Epithelial cell of proximal tubule (primary cell): ENCODE measurements at regions not wholly inside any gene's neighbourhood (a gene's known extent, or its start where the extent isn't known, plus 50 kb on each side); places are given as distances from the start of the nearest gene placed in this dataset.

Source experiments
- DNase-seq: peaks from one replicate; pipeline ENCODE4 v3.0.0-alpha.2; 2011; ENCODE audit warnings: low read depth
- H3K4me3 ChIP-seq: 2 replicates; pipeline ENCODE4 v1.5.1; 2011; ENCODE audit warnings: low read depth, mild to moderate bottlenecking, low read length
- TF ChIP-seq, protein P1 (sequence below): conservative IDR thresholded peaks from 2 replicates; pipeline ENCODE4 v1.5.1; 2012; ENCODE audit warnings: low read depth, mild to moderate bottlenecking, low read length

DNA sequence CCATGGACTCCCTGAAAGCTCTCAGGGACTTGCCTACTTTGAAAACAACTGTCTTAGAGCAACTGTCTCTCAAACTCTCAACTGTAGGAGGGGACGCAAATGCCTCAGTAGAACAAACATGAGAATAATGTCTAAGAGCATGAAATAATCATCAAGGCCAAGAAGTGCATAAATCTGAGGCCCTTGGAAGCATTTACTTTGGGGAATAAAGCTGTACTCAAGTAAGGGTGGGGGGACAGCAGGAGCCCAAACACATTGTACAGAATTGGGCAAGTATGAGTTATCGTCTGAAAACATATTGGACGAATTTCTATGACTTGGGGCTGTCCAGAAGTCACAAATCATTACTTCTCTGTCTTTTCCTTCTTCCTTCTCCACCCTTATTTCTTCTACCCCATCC is 96.3 kb upstream of the HMHB1 start:
- no peak for DNase-seq
- TF ChIP-seq, protein P1, sequence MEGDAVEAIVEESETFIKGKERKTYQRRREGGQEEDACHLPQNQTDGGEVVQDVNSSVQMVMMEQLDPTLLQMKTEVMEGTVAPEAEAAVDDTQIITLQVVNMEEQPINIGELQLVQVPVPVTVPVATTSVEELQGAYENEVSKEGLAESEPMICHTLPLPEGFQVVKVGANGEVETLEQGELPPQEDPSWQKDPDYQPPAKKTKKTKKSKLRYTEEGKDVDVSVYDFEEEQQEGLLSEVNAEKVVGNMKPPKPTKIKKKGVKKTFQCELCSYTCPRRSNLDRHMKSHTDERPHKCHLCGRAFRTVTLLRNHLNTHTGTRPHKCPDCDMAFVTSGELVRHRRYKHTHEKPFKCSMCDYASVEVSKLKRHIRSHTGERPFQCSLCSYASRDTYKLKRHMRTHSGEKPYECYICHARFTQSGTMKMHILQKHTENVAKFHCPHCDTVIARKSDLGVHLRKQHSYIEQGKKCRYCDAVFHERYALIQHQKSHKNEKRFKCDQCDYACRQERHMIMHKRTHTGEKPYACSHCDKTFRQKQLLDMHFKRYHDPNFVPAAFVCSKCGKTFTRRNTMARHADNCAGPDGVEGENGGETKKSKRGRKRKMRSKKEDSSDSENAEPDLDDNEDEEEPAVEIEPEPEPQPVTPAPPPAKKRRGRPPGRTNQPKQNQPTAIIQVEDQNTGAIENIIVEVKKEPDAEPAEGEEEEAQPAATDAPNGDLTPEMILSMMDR: no peak
- no peak overlapping the region for H3K4me3 ChIP-seq

GRCh38 chr5:143714629-143715028 is 97.3 kb upstream of the HMHB1 start:
- DNase-seq: no peak
- H3K4me3 ChIP-seq: no peak overlapping the region
- TF ChIP-seq, protein P1: no peak

- H3K4me3 ChIP-seq: no peak overlapping the region
- no peak for DNase-seq
- TF ChIP-seq, protein P1: no peak
Measured at GRCh38 chr5:143713047-143714003, 98.6 kb upstream of the HMHB1 start.

- TF ChIP-seq, protein P1: no peak
- no peak overlapping the region for H3K4me3 ChIP-seq
- DNase-seq: no peak
Measured at GRCh38 chr5:143708672-143709071, 103.3 kb upstream of the HMHB1 start.

DNA sequence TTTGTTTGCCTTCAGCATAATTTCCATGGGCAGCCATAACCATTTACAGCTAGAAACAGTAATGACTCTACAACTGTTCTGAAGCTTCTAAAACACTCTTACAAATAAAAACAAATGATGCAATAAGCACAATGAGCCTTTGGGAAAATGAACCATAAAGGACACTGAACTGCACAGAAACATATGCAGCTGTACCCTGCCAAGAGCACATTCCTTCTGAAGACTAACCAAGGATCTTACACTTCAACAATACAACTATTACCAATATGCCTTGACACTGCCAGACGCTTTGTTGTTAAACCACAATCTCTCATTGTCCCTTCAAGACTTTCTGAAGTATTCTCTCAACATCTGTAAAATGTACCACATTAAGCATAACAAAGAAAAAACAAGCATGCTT is 104.2 kb upstream of the HMHB1 start:
- TF ChIP-seq, protein P1: no peak
- DNase-seq: no peak
- H3K4me3 ChIP-seq: no peak overlapping the region

DNA sequence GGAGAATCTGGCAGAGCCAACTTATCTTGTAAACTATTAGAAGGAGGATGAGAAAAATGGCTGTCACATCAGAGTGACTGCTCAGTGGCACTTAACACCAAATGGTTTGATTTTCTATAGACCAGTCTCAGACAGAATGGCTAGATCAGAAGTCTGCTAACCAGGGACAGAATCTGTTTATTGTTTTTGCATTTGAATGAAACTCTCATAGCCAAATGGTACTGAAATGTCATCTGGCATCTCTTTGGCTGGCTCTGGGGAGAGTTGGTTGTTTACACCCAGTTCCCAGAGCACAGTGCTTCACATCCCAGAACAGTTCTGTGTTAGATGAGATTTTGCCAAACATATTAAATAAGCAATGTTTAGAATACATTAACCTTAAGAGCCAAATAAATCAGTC is 106.6 kb upstream of the HMHB1 start:
- TF ChIP-seq, protein P1: no peak
- no peak for DNase-seq
- no peak overlapping the region for H3K4me3 ChIP-seq

DNA sequence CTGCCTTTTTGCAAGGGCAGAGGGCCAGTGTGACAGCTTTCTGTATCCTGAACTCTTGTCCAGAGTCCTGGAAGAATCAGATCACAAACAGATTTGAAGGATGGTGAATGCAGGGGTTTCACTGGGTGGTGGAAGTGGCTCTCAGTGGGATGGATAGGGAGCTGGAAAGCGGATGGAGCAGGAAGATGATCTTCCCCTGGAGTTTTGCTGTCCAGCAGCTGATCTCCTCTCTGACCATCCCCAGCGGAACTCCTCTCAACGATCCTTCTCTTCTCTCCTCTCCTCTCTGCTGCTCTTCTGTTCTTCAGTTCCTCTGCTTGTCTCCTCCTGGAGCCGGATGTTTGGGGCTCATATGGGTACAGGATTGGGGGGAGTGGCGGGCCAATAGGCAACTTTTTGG is 108.3 kb upstream of the HMHB1 start:
- DNase-seq: no peak
- TF ChIP-seq, protein P1: no peak
- H3K4me3 ChIP-seq: no peak overlapping the region
